K562 (cell line): ENCODE measurements at regions not wholly inside any gene's neighbourhood (a gene's known extent, or its start where the extent isn't known, plus 50 kb on each side); places are given as distances from the start of the nearest gene placed in this dataset.

Experiments used
- NFIC ChIP-seq: fragments of 450-650 bp; IDR thresholded peaks from 2 replicates; pipeline ENCODE4 v1.6.1; 2017; ENCODE audit warnings: mild to moderate bottlenecking, inconsistent platforms
- NFRKB ChIP-seq: fragments of 450-650 bp; IDR thresholded peaks from 2 replicates; pipeline ENCODE4 v1.6.1; 2016; ENCODE audit warnings: low read depth
- NONO ChIP-seq, 2 experiments: fragments of 200-400 bp in 1 of 2; fragments of 450-650 bp in 1 of 2; formaldehyde crosslinking in 1 of 2; IDR thresholded peaks; 2 replicates each; pipeline ENCODE4 v1.6.1; 2017; ENCODE audit warnings: low read depth in 2 of 2, mild to moderate bottlenecking in 2 of 2, moderate library complexity in 2 of 2, low read length in 1 of 2
- TF ChIP-seq, protein P1 (sequence below), 3 experiments: IDR thresholded peaks in 2 of 3; conservative IDR thresholded peaks in 1 of 3; 2 replicates each; pipeline ENCODE4 v1.5.1; 2011 to 2012; ENCODE audit warnings: low read length in 3 of 3, mild to moderate bottlenecking in 3 of 3, control low read depth in 2 of 3, improper control_type of control experiment in 1 of 3, inconsistent platforms in 1 of 3, low read depth in 1 of 3, mixed read lengths in 1 of 3, moderate library complexity in 1 of 3; ENCODE audit not compliant: insufficient read depth in 2 of 3

DNA sequence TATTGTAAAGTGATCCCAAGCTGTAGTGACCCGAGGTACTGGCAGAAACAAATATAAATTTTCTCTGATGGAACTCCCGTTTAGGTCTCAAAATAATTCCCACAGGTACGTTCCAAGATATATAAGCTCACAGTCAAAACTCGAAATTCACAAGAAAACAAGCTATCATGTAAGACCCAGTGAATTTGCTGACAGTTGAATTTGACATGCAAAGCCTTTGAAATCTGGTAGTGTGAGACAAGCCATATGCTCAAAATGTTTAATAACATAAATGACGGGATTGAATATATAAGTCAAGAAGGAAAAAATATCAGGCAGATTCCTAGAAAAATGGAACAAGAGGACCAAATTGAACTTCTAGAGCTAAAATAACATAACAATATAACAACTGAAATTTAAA is 252.8 kb downstream of the TMA16 start:
- TF ChIP-seq NONO (IDR thresholded peaks at IDR 0.05; ENCODE audit: low read depth in 2 of 2, low read length in 1 of 2) (no peak), NFRKB (no peak), NFIC (no peak)
- TF ChIP-seq, protein P1, sequence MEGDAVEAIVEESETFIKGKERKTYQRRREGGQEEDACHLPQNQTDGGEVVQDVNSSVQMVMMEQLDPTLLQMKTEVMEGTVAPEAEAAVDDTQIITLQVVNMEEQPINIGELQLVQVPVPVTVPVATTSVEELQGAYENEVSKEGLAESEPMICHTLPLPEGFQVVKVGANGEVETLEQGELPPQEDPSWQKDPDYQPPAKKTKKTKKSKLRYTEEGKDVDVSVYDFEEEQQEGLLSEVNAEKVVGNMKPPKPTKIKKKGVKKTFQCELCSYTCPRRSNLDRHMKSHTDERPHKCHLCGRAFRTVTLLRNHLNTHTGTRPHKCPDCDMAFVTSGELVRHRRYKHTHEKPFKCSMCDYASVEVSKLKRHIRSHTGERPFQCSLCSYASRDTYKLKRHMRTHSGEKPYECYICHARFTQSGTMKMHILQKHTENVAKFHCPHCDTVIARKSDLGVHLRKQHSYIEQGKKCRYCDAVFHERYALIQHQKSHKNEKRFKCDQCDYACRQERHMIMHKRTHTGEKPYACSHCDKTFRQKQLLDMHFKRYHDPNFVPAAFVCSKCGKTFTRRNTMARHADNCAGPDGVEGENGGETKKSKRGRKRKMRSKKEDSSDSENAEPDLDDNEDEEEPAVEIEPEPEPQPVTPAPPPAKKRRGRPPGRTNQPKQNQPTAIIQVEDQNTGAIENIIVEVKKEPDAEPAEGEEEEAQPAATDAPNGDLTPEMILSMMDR (IDR thresholded peaks at IDR 0.05 in 2 of 3, conservative IDR thresholded peaks at IDR 0.05 in 1 of 3; ENCODE audit: insufficient read depth in 2 of 3, low read depth in 1 of 3, low read length in 3 of 3) = no peak
